Stimulated activated CD4-positive, alpha-beta T cell treated with anti-CD3 and anti-CD28 coated beads, Interleukin-4, amount 100 ng/mL, for 48 hours (primary cell): ENCODE measurements at regions not wholly inside any gene's neighbourhood (a gene's known extent, or its start where the extent isn't known, plus 50 kb on each side); places are given as distances from the start of the nearest gene placed in this dataset.
"Not testable (repeated sequence)": the region's sequence is repeated elsewhere in the genome, so short reads cannot be mapped to it uniquely, and the experiment has no call there.

Experiments used
- DNase-seq, 2 donors: peaks; one replicate each; pipeline ENCODE4 v3.0.0-alpha.2; 2020; ENCODE audit warnings: low read depth in 2 of 2

DNA sequence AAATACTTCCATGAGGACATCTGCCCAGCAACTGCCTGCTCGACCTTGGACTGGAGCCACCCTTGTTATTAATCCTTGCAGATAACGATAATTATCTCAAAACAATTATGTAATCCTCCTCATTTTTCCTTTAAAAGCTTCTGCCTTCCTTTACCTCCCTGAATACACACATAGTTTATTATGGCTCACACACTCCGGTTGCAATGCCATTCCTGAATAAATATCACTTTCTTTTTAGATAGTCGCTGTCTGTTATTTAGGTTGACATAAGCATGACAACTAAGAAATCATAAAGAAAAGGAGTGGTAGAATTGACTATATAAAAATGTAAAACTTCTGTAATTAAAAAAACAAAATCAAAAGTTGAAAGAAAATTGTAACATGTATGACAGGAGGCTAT lies 64.8 kb downstream of the B4GALT7 start:
- not testable (repeated sequence) for DNase-seq

DNA sequence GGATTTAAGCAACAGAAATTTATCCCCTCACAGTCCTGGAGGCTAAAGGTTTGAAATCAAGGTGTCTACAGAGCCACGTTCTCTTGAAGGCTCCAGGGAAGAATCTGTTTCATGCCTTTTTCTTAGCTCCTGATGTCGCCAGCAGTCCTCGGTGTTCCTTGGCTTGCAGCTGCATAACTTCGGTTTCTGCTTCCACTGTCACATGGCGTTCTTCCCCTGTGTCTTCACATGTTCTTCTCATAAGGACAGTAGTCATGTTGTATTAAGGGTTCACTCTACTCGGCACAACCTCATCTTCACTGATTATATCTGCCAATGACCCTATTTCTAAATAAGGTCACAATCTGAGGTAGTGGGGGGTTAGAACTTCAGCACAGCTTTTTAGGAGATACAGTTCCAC lies 65.2 kb downstream of the B4GALT7 start:
- not testable (repeated sequence) for DNase-seq

DNA sequence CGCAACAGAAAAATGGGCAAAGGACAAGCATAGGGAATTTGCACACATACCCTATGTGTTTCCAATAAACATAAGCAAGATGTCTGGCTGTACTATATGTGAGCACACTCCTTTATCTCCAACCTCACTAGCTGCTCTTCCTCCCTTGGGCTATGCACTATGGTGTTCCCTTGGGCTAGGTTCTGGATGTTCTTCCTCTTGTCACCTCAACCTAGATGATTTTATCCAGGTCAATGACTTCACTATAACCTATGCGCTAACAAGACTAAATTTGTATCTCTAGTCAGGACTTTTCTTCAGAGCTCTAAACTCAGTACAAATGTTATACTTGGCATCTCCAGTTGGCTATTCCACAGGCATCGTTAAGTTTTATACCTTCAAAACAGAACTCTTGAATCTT lies 66.0 kb downstream of the B4GALT7 start:
- not testable (repeated sequence) for DNase-seq

DNA sequence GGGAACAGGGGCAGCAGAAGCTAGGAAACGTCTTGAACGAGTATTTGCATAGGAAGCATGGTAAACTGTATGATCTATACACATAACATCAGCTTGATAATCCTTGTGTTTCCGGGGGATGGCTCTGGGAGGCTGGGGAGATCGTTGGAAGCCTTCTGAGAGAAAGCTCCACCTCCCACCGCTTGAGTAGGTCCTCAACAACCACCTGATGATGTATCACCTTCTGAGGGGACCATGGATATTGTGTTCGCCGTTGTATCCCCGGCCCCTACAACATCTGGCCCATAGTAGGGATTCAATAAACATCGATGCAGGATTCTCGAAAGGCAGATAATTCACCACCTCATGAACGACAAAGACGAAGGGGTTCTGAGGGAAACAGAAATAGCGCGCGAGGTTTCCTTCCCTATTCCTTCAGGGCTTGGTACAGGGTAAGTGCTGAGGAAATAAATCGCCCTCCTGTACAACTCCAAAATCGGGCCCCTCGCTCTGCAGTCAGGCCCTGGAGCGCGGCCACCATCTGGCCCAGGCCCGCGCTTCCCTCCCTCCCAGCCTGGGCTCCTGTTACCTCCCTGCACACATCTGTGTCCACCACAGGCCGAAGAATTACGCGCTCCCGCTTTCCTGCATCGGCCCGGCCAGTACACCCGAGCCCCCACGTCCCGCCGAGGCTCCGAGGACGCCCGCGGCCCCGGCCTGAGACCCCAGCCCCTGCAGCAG lies 71.3 kb downstream of the B4GALT7 start:
- DNase-seq, result not testable (repeated sequence)

DNA sequence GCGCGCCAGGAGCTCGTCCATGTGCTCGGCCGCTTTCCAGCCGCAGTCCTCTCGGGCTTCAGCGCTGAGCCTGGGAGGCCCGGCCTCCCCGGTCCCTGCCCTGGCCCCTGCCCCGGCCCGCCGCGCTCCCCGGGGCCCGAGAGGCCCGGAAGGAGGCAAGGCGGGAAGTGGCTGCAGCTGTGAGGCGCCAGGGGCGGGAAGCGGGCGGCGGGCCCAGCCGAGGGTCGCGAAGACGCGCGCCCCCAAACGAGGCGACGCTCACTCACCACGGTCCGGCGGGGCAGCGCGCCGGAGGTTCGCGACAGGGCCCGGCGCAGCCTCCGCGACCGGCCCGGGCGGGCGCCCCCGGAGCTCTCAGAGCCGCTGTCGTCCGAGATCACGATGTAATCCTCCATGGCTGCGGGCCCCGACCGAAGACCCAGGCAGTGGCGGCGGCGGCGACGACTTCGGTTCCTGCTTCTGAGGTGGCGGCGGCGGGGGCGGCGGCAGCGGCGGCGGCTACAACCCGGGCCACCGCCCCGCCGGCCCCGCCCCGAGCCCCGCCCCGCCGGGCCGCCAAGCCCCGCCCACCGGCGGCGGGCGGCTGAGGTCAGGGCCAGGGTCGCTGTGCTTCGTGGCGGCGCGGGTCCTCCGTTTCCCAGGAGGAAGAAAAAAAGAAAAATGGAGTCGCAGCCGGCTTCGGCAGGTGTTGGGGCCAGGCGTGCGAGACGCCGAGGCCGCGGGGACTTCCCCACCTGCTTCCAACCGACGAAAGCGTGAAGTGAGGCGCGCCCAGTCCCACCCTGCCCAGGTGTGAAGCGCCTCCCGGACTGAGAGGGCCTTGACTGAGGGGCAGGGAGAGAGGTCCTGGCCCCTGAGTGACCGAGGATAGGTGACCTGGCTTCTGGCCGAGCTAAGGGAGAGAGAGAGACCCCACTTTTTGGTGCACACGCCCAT lies 72.1 kb downstream of the B4GALT7 start:
- peak; percentile 62 to 66 for DNase-seq
